Right lobe of liver (tissue), 6 donors: ENCODE measurements at regions not wholly inside any gene's neighbourhood (a gene's known extent, or its start where the extent isn't known, plus 50 kb on each side); places are given as distances from the start of the nearest gene placed in this dataset.

Source experiments
- ATAC-seq, 4 donors: fragments of 200-7000 bp; cut with Tn5 transposase; one replicate each; pipeline ENCODE4 v1.9.1; 2020; ENCODE audit warnings: mild to moderate bottlenecking in 4 of 4, moderate library complexity in 4 of 4
- DNase-seq, 3 donors: peaks; one replicate each; pipeline ENCODE4 v3.0.0-alpha.2; 2020
- H3K27ac ChIP-seq, 3 donors: fragments of 200-600 bp; one replicate each; pipeline ENCODE4 v1.8.0; 2022
- H3K27me3 ChIP-seq, 2 donors: fragments of 200-600 bp; one replicate each; pipeline ENCODE4 v1.8.0; 2022
- H3K36me3 ChIP-seq, 4 donors: fragments of 200-600 bp; sonication (generic) in 1 of 4; one replicate each; pipeline versions ENCODE4 v1.5.1 to v1.8.0; 2017 to 2022; ENCODE audit warnings: control low read depth in 1 of 4
- H3K4me1 ChIP-seq, 4 donors: fragments of 200-600 bp; sonication (generic) in 1 of 4; one replicate each; pipeline versions ENCODE4 v1.5.1 to v1.8.0; 2017 to 2022; ENCODE audit warnings: control low read depth in 1 of 4
- H3K4me3 ChIP-seq, 3 donors: fragments of 200-600 bp; one replicate each; pipeline ENCODE4 v1.8.0; 2022
- H3K9me3 ChIP-seq, 4 donors: fragments of 200-600 bp; sonication (generic) in 1 of 4; one replicate each; pipeline versions ENCODE4 v1.5.1 to v1.8.0; 2017 to 2022; ENCODE audit warnings: control low read depth in 1 of 4
- CTCF ChIP-seq, 4 donors: fragments of 200-600 bp in 3 of 4; fragments of 450-650 bp in 1 of 4; IDR thresholded peaks; one replicate each; pipeline versions ENCODE4 v1.5.1 to v1.8.0; 2016 to 2022; ENCODE audit warnings: antibody characterized with exemption in 4 of 4, mild to moderate bottlenecking in 2 of 4
- POLR2A ChIP-seq: fragments of 450-650 bp; IDR thresholded peaks from one replicate; pipeline ENCODE4 v1.6.1; 2017; ENCODE audit warnings: antibody characterized with exemption, mild to moderate bottlenecking
- whole genome bisulfite sequencing: methylation state at CpG from one replicate; pipeline ENCODE4 v1.1.6; 2018; ENCODE audit warnings: low coverage, low lambda C conversion rate; ENCODE audit not compliant: insufficient coverage; ENCODE audit errors: missing lambda C conversion rate; 5-methylcytosine and 5-hydroxymethylcytosine counted together
- intact Hi-C, 2 donors: fragments of 100-400 bp; cut with DNase I; formaldehyde crosslinking; loops; one replicate each; pipeline versions ENCODE4 v1.11.2 to v1.14.1; 2022
- donor health status: DM: no; HTN: yes; CAD: no.
- donor health status: DM: no; HTN: no; CAD: no.
- donor health status: DM: no; HTN: no; CAD: no.
- donor health status: DM: no; HTN: yes; CAD: no.
- donor health status: DM: no; HTN: yes; CAD: no.

DNA sequence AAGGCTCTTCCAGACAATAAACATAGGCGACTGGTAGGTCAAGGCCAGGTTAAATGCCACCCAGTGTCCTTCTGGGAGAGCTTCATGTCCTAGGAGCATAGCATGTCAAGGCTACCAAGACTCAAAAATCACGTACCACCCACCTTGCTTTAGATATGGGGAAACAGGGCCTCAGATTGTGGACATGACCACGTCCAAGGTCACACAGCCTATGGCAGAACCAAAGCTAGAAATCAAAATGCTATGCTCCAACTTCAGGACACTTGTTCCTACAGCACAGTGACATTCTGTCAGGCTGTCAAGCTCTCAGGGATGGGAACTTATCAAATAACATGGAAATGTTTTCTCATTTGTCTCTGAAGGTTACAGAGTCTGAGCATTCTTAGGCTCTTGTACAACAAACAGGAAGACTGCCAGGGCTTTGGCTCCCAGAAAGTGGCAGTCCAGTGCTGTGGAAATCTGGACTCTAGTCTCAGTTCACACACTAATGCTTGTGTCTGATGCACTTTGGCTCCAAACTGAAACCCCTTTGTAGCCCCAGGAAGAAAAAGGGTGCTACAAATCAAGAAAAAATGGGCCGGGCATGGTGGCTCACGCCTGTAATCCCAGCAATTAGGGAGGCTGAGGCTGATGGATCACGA lies 170.4 kb upstream of the LPP start:
- H3K4me1 ChIP-seq, result peaks cover 0 to 13% (median 4%) of the 10 kb centered on the region in 4 donors
- no peaks in the 10 kb centered on the region for H3K9me3 ChIP-seq
- no peaks in the 10 kb centered on the region for H3K36me3 ChIP-seq
- H3K27me3 ChIP-seq, result no peaks in the 10 kb centered on the region
- WGBS, result 67% methylated on average over 1 of the region's 6 CpGs
- no peak overlapping the region for H3K4me3 ChIP-seq
- ATAC-seq, result peak; percentile 94 to 95 (median 95)
- no peak for TF ChIP-seq POLR2A
- DNase-seq, result peak; percentile 46 to 88 (median 65)
- H3K27ac ChIP-seq, result peak overlapping the region in 2 of 3 donors; percentile 64 to 82
- intact Hi-C loops, result no loop called here

DNA sequence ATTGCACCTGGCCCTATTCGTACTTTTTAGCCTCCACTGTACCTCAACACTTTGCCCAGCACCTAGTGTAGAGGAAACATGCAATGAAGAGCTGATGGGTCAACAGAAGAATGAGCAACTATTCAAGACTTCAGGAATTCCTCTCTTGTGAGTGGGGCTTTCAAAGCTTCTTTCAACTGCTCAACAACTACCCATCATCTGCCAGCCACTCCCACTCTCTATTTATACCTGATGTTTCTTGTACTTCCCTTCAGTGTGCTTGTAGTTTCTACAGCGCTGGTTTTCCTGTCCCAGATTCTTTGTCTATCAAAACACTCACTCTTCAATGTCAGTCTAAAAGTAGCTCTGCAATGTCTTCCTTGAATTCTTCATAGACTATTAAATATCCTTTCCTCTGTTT lies 168.3 kb upstream of the LPP start:
- TF ChIP-seq CTCF (IDR thresholded peaks at IDR 0.05) (no peak), POLR2A (no peak)
- Histone ChIP-seq H3K27ac (no peak overlapping the region), H3K4me3 (no peak overlapping the region), H3K4me1 (peaks cover 0 to 13% (median 4%) of the 10 kb centered on the region in 4 donors), H3K27me3 (no peaks in the 10 kb centered on the region), H3K9me3 (no peaks in the 10 kb centered on the region), H3K36me3 (no peaks in the 10 kb centered on the region)
- ATAC-seq (no peak), DNase-seq (no peak)
- intact Hi-C loops, result no loop called here
- WGBS, result 87% methylated on average over 2 of the region's 2 CpGs

DNA sequence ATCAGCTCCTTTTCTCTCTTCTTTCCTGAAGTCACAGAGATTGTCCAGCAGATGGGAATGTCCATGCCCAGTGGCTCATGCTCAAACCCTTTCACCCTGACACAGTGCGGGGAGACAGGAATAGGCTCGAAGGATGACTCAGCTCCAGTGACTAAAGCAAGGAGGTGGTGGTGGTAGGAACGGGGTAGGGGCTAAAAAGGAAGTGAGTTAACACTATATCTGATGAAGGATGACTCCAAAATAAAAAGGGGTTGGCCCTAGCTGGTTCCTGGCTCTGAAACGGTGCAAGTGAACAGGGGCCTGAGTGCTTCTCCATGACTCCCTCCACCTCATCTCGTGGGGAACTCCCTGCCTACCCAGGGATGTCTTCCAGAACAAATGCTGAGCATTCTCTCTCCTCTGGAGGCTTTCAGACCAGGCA lies 167.4 kb upstream of the LPP start:
- H3K4me3 ChIP-seq, result no peak overlapping the region
- no peak for DNase-seq
- H3K27ac ChIP-seq, result no peak overlapping the region
- TF ChIP-seq CTCF (IDR thresholded peaks at IDR 0.05) (no peak), POLR2A (no peak)
- no peaks in the 10 kb centered on the region for H3K9me3 ChIP-seq
- 44% methylated on average over 5 of the region's 5 CpGs for WGBS
- ATAC-seq, result peak in 1 of 4 donors; percentile 26
- no peaks in the 10 kb centered on the region for H3K27me3 ChIP-seq
- H3K4me1 ChIP-seq, result peaks cover 0 to 13% (median 4%) of the 10 kb centered on the region in 4 donors
- no peaks in the 10 kb centered on the region for H3K36me3 ChIP-seq
- intact Hi-C loops, result no loop called here

GRCh38 chr3:187987187-187987586 lies 166.8 kb upstream of the LPP start:
- intact Hi-C loops, result no loop called here
- Histone ChIP-seq H3K4me1 (peaks cover 0 to 13% (median 4%) of the 10 kb centered on the region in 4 donors), H3K9me3 (no peaks in the 10 kb centered on the region), H3K27me3 (no peaks in the 10 kb centered on the region), H3K27ac (no peak overlapping the region), H3K36me3 (no peaks in the 10 kb centered on the region), H3K4me3 (no peak overlapping the region)
- ATAC-seq (no peak), DNase-seq (no peak)
- 94% methylated on average over 2 of the region's 3 CpGs for WGBS
- TF ChIP-seq CTCF (IDR thresholded peaks at IDR 0.05) (no peak), POLR2A (no peak)

DNA sequence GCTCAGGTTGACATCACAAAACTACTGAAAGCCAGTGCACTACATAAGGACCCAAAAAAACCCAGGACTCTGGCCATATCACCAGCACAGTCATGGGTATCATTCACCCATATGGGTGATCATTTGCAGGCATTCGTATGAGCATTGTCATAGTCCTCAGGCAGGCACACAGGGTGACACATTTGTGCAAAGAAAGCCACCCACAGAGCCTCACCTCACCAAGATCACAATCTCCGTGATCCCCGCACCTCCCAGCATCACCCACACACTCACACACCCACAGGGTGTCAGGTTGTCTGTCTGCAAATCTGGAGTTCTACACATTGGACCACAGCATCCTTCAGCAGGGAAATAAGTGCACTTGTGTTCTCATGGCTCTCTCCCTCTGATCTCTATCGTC lies 166.0 kb upstream of the LPP start:
- 100% methylated on average over 1 of the region's 4 CpGs for WGBS
- H3K27me3 ChIP-seq, result no peaks in the 10 kb centered on the region
- TF ChIP-seq CTCF (IDR thresholded peaks at IDR 0.05) (no peak), POLR2A (no peak)
- no peak overlapping the region for H3K4me3 ChIP-seq
- no peak overlapping the region for H3K27ac ChIP-seq
- ATAC-seq (no peak), DNase-seq (no peak)
- intact Hi-C loops, result no loop called here
- no peaks in the 10 kb centered on the region for H3K9me3 ChIP-seq
- no peaks in the 10 kb centered on the region for H3K36me3 ChIP-seq
- peaks cover 0 to 11% (median 4%) of the 10 kb centered on the region in 4 donors for H3K4me1 ChIP-seq
